OCI-LY3 (cell line): ENCODE measurements at regions not wholly inside any gene's neighbourhood (a gene's known extent, or its start where the extent isn't known, plus 50 kb on each side); places are given as distances from the start of the nearest gene placed in this dataset.

ENCODE experiments used
- H2AFZ ChIP-seq: fragments of 200-600, 300-600 bp; shearing (Covaris generic); 2 replicates; pipeline ENCODE4 v1.6.0; 2014; ENCODE audit warnings: antibody characterized with exemption, low read depth, low read length
- H3K27ac ChIP-seq: fragments of 200-600, 300-600 bp; sonication (generic); 2 replicates; pipeline ENCODE4 v1.5.1; 2014; ENCODE audit warnings: mild to moderate bottlenecking, low read length, moderate library complexity, mixed read lengths
- H3K27me3 ChIP-seq: fragments of 200-600, 300-600 bp; sonication (generic); 2 replicates; pipeline ENCODE4 v1.6.1; 2014; ENCODE audit warnings: low read depth, low read length, mixed read lengths
- H3K36me3 ChIP-seq: fragments of 200-600, 300-600 bp; sonication (generic); replicated peaks from 2 replicates; pipeline ENCODE3; 2014; ENCODE audit warnings: low read depth, low read length, mixed read lengths
- H3K4me1 ChIP-seq: fragments of 300-600, 200-600 bp; sonication (generic); 2 replicates; pipeline ENCODE4 v1.6.1; 2014; ENCODE audit warnings: low read length, mixed read lengths
- H3K4me2 ChIP-seq: fragments of 200-600, 300-600 bp; sonication (generic); 2 replicates; pipeline ENCODE4 v1.6.1; 2014; ENCODE audit warnings: low read length, mixed read lengths
- H3K4me3 ChIP-seq: fragments of 300-600, 200-600 bp; sonication (generic); 2 replicates; pipeline ENCODE4 v1.5.1; 2014; ENCODE audit warnings: antibody characterized with exemption, mild to moderate bottlenecking, low read length, moderate library complexity
- H3K79me2 ChIP-seq: fragments of 300-600, 200-600 bp; shearing (Covaris generic); 2 replicates; pipeline ENCODE4 v1.6.1; 2014; ENCODE audit warnings: mild to moderate bottlenecking, low read length, mixed read lengths
- H3K9ac ChIP-seq: fragments of 300-600, 200-600 bp; shearing (Covaris generic); 2 replicates; pipeline ENCODE4 v1.6.0; 2014; ENCODE audit warnings: mild to moderate bottlenecking, low read length, moderate library complexity
- H3K9me3 ChIP-seq: fragments of 200-600, 300-600 bp; shearing (Covaris generic); 2 replicates; pipeline ENCODE4 v1.6.1; 2014; ENCODE audit warnings: low read length, mixed read lengths; ENCODE audit not compliant: insufficient read depth
- H4K20me1 ChIP-seq: fragments of 200-600, 300-600 bp; sonication (generic); 2 replicates; pipeline ENCODE4 v1.6.1; 2016; ENCODE audit warnings: low read length, mixed read lengths; ENCODE audit not compliant: insufficient read depth
- CTCF ChIP-seq: fragments of 200-600, 300-600 bp; sonication (generic); IDR thresholded peaks from 2 replicates; pipeline ENCODE4 v1.5.1; 2014; ENCODE audit warnings: antibody characterized with exemption, low read length, low read depth
- EZH2phosphoT487 ChIP-seq: fragments of 200-600 bp; shearing (Covaris generic); IDR thresholded peaks from 2 replicates; pipeline ENCODE4 v1.6.1; 2018; ENCODE audit warnings: antibody characterized with exemption, mixed run types, low read depth

DNA sequence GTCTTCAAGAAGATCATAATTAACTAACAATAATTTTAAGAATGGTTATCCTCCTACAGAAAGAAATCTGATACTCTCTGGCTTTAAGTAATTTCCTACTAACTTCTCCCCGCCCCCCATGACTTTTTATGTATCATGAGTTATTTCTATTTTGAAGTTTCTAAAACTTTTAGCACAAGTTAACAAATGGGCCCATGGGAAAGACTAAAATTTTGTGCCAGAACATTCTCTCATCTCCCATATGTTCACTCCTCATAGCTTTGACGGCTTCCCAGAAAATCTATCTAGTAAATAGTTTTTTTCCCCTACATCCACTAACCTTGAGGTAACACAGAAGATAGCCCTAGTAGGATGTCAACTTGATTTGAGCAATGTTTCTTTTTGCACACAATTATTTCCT lies 148.3 kb downstream of the POSTN start:
- TF ChIP-seq EZH2phosphoT487: no peak
- Histone ChIP-seq H3K9ac (no peak overlapping the region), H3K4me2 (no peak overlapping the region), H3K27ac (no peak overlapping the region), H3K4me3 (no peak overlapping the region), H4K20me1 (no peaks in the 10 kb centered on the region), H2AFZ (no peak overlapping the region), H3K36me3 (no peaks in the 10 kb centered on the region), H3K27me3 (no peaks in the 10 kb centered on the region), H3K79me2 (no peaks in the 10 kb centered on the region), H3K4me1 (no peaks in the 10 kb centered on the region), H3K9me3 (no peaks in the 10 kb centered on the region)

- H3K36me3 ChIP-seq: no peaks in the 10 kb centered on the region
- no peaks in the 10 kb centered on the region for H3K79me2 ChIP-seq
- no peaks in the 10 kb centered on the region for H4K20me1 ChIP-seq
- no peak overlapping the region for H3K4me2 ChIP-seq
- no peaks in the 10 kb centered on the region for H3K4me1 ChIP-seq
- no peak overlapping the region for H3K9ac ChIP-seq
- no peak overlapping the region for H2AFZ ChIP-seq
- no peaks in the 10 kb centered on the region for H3K9me3 ChIP-seq
- no peaks in the 10 kb centered on the region for H3K27me3 ChIP-seq
- H3K27ac ChIP-seq: no peak overlapping the region
- H3K4me3 ChIP-seq: no peak overlapping the region
- TF ChIP-seq EZH2phosphoT487: no peak
- TF ChIP-seq CTCF: no peak
Observed at GRCh38 chr13:37448153-37448552, 150.4 kb downstream of the POSTN start.

GRCh38 chr13:37446503-37446902 lies 152.1 kb downstream of the POSTN start:
- H3K4me3 ChIP-seq: no peak overlapping the region
- H3K9ac ChIP-seq: no peak overlapping the region
- no peaks in the 10 kb centered on the region for H3K27me3 ChIP-seq
- H3K27ac ChIP-seq: no peak overlapping the region
- H2AFZ ChIP-seq: no peak overlapping the region
- H3K79me2 ChIP-seq: no peaks in the 10 kb centered on the region
- no peaks in the 10 kb centered on the region for H4K20me1 ChIP-seq
- no peaks in the 10 kb centered on the region for H3K9me3 ChIP-seq
- no peaks in the 10 kb centered on the region for H3K36me3 ChIP-seq
- H3K4me1 ChIP-seq: no peaks in the 10 kb centered on the region
- no peak overlapping the region for H3K4me2 ChIP-seq
- TF ChIP-seq EZH2phosphoT487 (no peak), CTCF (no peak)

GRCh38 chr13:37443538-37443937 lies 155.0 kb downstream of the POSTN start:
- Histone ChIP-seq H3K9me3 (no peaks in the 10 kb centered on the region), H3K79me2 (no peaks in the 10 kb centered on the region), H3K36me3 (no peaks in the 10 kb centered on the region), H3K27ac (no peak overlapping the region), H2AFZ (no peak overlapping the region), H4K20me1 (no peaks in the 10 kb centered on the region), H3K27me3 (no peaks in the 10 kb centered on the region), H3K4me1 (no peaks in the 10 kb centered on the region), H3K4me2 (no peak overlapping the region), H3K9ac (no peak overlapping the region), H3K4me3 (no peak overlapping the region)
- TF ChIP-seq CTCF: no peak
- no peak for TF ChIP-seq EZH2phosphoT487

DNA sequence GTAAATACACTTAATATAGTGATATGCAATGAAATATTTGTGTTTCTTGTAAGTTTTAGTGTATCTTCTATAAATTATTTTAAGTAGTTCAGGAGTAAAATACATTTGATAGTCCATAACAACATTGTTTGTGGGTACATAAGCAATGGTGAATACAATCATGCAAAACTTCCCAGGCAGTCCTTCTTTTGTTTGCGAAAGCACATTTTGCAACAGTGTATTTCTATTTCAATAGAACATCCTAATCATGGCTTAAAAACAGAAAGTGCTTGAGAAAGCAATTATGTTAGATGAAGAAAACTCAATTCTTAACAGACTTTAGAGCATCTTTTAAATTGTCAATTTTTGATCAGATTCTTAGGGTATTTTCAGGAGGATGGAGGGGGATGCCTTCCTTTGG lies 155.6 kb downstream of the POSTN start:
- no peak overlapping the region for H3K4me2 ChIP-seq
- no peak overlapping the region for H3K27ac ChIP-seq
- no peak overlapping the region for H2AFZ ChIP-seq
- no peaks in the 10 kb centered on the region for H3K27me3 ChIP-seq
- H4K20me1 ChIP-seq: no peaks in the 10 kb centered on the region
- H3K79me2 ChIP-seq: no peaks in the 10 kb centered on the region
- no peaks in the 10 kb centered on the region for H3K9me3 ChIP-seq
- TF ChIP-seq CTCF: no peak
- TF ChIP-seq EZH2phosphoT487: no peak
- no peak overlapping the region for H3K4me3 ChIP-seq
- H3K9ac ChIP-seq: no peak overlapping the region
- no peaks in the 10 kb centered on the region for H3K36me3 ChIP-seq
- H3K4me1 ChIP-seq: no peaks in the 10 kb centered on the region
